ENCODE measurements at regions not wholly inside any gene's neighbourhood (a gene's known extent, or its start where the extent isn't known, plus 50 kb on each side); places are given as distances from the start of the nearest gene placed in this dataset.
"Not testable (repeated sequence)": the region's sequence is repeated elsewhere in the genome, so short reads cannot be mapped to it uniquely, and the experiment has no call there.

- DNase-seq, result no peak
- H3K36me3 ChIP-seq, result no peaks in the 10 kb centered on the region
- no peaks in the 10 kb centered on the region for H3K9me3 ChIP-seq
- no peaks in the 10 kb centered on the region for H3K27me3 ChIP-seq
- no peak overlapping the region for H3K4me3 ChIP-seq (ENCODE audit: low read depth, low read length)
- H3K4me1 ChIP-seq, result no peaks in the 10 kb centered on the region
- TF ChIP-seq CTCF (IDR thresholded peaks at IDR 0.05; ENCODE audit: low read depth, low read length), result no peak
These were observed 516.3 kb downstream of the ZIC3 start for GRCh38 chrX:138082251-138082650.

- no peak for DNase-seq
- no peaks in the 10 kb centered on the region for H3K9me3 ChIP-seq
- no peaks in the 10 kb centered on the region for H3K36me3 ChIP-seq
- H3K4me3 ChIP-seq (ENCODE audit: low read depth, low read length), result no peak overlapping the region
- TF ChIP-seq CTCF (IDR thresholded peaks at IDR 0.05; ENCODE audit: low read depth, low read length), result no peak
- no peaks in the 10 kb centered on the region for H3K27me3 ChIP-seq
- no peaks in the 10 kb centered on the region for H3K4me1 ChIP-seq
These were observed 517.0 kb downstream of the ZIC3 start for GRCh38 chrX:138082896-138083295.

- H3K36me3 ChIP-seq; H3K9me3 ChIP-seq; DNase-seq; H3K4me3 ChIP-seq (ENCODE audit: low read depth, low read length); H3K4me1 ChIP-seq; H3K27me3 ChIP-seq: not testable (repeated sequence)
These were observed 545.0 kb downstream of the ZIC3 start for GRCh38 chrX:138110910-138111309.

- Histone ChIP-seq H3K9me3 (no peaks in the 10 kb centered on the region), H3K4me1 (no peaks in the 10 kb centered on the region), H3K27me3 (no peaks in the 10 kb centered on the region), H3K4me3 (ENCODE audit: low read depth, low read length) (no peak overlapping the region), H3K36me3 (no peaks in the 10 kb centered on the region)
- no peak for DNase-seq
- TF ChIP-seq CTCF (IDR thresholded peaks at IDR 0.05; ENCODE audit: low read depth, low read length), result no peak
These were observed 561.4 kb downstream of the ZIC3 start for GRCh38 chrX:138127314-138127713.

- H3K4me3 ChIP-seq (ENCODE audit: low read depth, low read length), result no peak overlapping the region
- DNase-seq, result no peak
- H3K4me1 ChIP-seq, result no peaks in the 10 kb centered on the region
- TF ChIP-seq CTCF (IDR thresholded peaks at IDR 0.05; ENCODE audit: low read depth, low read length), result peak; percentile 62
- H3K36me3 ChIP-seq, result no peaks in the 10 kb centered on the region
- H3K9me3 ChIP-seq, result no peaks in the 10 kb centered on the region
- H3K27me3 ChIP-seq, result no peaks in the 10 kb centered on the region
These were observed 562.2 kb downstream of the ZIC3 start for GRCh38 chrX:138128027-138128671.

GRCh38 chrX:138150709-138151108 is 560.8 kb downstream of the FGF13 start:
- Histone ChIP-seq H3K36me3 (no peaks in the 10 kb centered on the region), H3K4me3 (ENCODE audit: low read depth, low read length) (no peak overlapping the region), H3K9me3 (no peaks in the 10 kb centered on the region), H3K27me3 (no peaks in the 10 kb centered on the region), H3K4me1 (no peaks in the 10 kb centered on the region)
- no peak for TF ChIP-seq CTCF (IDR thresholded peaks at IDR 0.05; ENCODE audit: low read depth, low read length)
- no peak for DNase-seq

GRCh38 chrX:138157850-138158249 is 553.7 kb downstream of the FGF13 start:
- Histone ChIP-seq H3K4me3 (ENCODE audit: low read depth, low read length) (no peak overlapping the region), H3K27me3 (no peaks in the 10 kb centered on the region), H3K9me3 (no peaks in the 10 kb centered on the region), H3K36me3 (no peaks in the 10 kb centered on the region), H3K4me1 (no peaks in the 10 kb centered on the region)
- no peak for DNase-seq
- no peak for TF ChIP-seq CTCF (IDR thresholded peaks at IDR 0.05; ENCODE audit: low read depth, low read length)
